ENCODE measurements at regions not wholly inside any gene's neighbourhood (a gene's known extent, or its start where the extent isn't known, plus 50 kb on each side); places are given as distances from the start of the nearest gene placed in this dataset.
"Not testable (repeated sequence)": the region's sequence is repeated elsewhere in the genome, so short reads cannot be mapped to it uniquely, and the experiment has no call there.

DNA sequence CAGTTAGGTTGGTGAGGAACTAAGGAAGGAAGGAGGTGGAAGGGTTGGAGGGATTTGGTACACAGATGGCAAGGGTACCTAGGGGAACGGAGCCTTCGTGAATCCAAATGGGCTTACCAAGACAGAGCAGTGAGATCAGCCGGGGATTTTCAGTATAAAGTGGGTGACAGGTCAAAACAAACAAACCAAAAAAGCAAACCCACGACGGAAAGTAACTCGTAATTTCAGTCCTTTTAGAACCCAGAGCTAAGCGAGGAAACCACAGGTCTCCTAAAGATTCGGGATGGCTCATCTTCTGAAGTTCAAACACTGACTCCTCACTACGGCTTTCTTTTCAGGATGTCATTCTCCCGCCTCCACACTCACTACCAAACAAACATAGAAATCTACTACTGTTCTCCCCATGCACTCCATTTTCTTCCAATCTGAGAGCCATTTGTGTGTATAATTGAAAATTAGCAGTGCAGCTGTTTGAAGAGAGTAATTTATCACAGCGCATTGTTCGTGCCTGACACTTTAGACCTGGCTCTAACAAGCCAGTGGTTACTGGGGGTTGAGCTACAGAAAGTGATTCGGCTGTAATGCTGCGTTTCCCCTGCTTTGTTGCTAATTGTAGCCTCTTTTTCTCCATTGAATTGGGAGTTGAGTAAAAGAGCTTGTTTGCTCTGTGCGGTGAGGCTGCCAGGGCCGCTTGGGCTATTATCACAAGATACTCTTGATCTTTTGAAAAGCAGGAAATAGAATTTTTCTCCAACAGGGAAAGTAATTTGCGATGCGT is 64.7 kb upstream of the CCDC39 start:
- no peak for DNase-seq

DNA sequence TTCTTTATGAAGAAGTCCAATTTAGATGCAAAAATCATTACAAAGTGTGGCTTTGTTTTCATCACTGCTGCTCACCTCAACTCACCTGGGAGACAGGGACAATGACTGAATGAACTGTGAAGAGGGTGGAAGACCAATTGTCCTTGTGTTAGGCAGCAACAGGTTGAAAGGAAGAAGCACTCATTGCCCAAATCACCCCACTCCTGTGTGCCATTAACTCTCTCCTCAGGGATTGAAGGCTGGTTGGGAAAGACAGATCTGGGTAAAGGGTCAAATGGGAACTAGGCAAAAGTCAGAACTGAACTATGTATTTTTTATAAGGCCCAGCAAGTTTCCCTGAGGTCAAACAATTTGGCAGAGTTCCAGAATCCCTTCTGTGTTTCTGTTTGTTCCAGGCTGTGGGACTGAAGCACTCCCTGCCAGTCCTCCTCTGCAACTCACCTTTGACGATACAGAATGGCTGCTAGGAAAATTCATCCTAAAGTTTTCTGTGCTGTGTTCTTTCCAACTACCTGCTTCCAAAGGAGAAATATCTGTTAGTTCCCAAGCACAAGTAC is 68.6 kb upstream of the CCDC39 start:
- no peak for DNase-seq

DNA sequence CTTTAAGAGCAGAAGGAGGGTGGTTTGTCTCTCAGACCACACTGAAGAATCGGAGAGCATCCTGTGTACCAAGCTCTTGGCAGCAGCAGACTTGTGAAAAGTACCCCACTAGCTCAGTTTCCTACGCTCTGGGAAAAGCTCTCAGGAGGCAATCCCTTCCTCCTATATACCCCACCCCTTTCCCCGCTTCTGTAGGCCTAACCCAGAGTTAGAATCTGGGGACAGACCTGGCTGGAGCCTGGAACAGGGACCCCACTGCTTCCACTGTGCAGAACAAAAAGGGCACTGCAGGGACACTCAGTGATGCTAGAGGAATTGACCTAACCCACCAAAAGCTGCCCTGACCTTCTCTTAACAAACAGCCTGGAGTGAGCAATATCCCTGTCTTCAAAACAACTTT is 70.0 kb upstream of the CCDC39 start:
- no peak for DNase-seq

DNA sequence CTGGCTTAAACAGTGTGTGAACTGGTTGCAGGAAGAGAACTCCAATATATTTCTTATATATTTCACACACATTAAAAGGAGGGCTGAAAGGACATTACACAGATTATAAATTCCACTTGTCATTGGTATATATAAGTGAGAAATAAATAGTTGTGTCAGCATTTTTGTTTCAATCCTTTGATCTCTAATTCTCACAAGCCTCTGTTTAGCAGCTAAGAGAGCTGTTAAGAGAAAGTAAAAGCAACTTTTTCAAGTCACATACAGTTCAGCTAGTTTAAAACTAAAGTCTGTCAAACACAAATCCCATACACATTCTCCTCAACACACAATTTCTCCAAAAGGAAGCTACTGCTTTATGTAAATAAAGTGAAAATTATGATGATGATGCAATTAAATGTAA is 70.5 kb upstream of the CCDC39 start:
- DNase-seq = no peak

DNA sequence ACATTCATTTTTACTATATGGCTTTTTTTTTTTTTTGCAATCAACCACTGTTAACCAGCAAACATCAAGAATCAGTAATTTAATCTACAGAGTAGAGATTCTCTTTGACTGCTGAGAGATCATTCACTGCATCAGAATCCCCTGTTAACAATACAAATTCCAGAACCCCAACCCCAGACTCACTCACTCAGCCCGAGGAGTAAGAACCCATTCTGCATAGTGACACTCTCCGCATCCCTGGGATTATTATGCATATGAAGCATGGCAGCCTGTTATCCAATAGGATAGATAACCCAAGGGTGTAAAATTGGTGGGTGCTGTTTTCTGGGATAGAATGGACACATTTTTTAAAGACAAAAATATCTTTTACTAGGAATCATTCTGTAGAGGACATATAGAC is 76.3 kb upstream of the CCDC39 start:
- no peak for DNase-seq

DNA sequence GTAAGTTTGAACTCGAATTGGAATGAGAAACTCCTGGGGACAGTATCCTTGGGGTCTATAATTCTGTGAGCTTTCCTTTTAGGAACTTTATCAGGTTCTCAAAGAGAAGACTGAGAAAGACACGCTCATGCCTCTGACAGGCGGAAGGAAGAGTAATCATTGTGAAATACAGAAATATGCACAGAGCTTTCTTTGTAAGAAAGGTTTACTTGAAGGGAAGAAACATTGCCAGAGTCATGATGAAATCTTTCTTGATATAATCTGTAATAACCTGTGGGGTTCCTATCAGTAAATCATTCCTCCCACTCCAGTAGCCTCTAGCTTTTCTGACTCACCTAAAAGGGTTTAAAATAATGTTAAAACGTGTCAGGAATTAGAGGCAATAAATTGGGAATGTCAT is 83.6 kb upstream of the CCDC39 start:
- no peak for DNase-seq

DNA sequence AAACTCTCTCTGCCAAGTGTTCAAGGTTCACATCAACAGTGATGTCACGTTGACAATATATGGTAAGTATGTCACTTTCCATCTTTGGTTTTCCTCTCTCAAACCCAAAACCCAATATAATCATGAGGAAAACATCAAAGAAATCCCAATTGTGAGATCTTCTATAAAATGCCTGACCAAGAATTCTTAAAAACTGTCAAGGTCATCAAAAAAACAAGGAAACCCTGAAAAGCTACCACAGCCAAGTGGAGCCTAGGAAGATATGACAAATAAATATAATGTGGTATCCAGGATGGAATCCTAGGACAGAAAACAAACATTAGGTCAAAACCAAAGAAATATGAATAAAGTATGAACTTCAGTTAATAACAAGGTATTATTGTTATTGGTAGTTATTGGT is 85.2 kb upstream of the CCDC39 start:
- no peak for DNase-seq

DNA sequence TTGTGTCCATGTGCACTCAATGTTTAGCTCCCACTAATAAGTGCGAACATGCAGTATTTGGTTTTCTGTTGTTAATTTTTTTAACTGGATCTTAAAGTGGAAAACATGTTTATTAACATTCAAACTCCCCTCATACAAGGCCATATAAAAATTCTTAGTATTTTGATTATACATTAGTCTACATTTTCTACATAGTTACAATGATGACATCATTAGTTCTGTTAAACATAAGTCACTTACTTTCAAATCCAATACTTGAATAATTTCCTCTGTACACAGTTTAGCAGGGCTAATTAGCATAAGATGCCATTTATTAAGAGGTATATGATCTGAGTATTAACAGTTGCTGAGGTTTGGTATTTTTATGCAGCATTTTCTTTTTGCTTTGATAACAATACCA is 91.3 kb upstream of the CCDC39 start:
- no peak for DNase-seq

DNA sequence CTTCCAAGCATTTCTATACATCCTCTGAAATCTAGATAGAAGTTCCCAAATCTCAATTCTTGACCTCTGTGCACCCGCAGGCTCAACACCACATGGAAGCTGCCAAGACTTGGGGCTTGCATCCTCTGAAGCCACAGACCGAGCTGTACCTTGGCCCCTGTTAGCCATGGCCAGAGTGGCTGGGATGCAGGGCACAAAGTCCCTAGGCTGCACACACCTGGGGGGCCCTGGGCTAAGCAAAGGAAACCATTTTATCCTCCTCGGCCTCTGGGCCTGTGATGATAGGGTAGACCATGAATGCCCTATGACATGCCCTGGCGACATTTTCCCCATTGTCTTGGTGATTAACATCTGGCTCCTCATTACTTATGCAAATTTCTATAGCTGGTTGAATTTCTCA is 97.1 kb upstream of the CCDC39 start:
- DNase-seq = no peak

DNA sequence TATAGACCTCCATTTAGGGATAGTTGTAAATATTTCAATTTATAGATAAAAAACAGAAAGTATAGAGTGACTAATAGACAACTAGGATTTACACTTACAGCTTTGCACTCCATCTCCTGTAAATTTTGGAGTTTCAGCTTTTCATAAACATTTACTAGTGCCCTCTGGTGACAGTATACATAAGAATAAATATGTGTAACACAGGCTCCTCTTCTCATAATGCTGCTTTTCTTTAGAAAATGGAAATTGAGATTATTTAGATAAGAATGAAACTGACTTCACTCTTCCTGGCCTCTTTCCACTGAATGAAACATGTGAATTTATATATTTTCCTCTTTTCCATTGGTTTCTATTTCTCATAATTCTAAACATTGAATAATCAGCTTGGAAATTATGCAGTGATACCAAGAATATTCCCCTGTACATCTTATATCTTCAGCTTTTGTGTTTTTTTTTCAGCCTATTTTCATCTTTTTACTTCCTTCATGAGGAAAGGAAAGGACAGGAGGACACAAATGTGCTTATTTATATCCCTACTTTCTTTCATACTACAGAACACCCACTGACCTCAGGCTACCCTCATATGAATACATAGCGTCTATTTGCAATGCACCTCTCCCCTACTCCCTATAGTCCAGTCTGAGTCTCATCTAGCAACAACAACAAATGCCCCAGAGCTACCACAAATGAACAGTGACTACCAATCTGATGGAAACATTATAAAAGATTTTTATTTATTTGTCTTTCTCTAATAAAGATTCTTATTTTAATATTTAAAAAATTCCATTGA is 103.1 kb upstream of the CCDC39 start:
- DNase-seq = no peak

DNA sequence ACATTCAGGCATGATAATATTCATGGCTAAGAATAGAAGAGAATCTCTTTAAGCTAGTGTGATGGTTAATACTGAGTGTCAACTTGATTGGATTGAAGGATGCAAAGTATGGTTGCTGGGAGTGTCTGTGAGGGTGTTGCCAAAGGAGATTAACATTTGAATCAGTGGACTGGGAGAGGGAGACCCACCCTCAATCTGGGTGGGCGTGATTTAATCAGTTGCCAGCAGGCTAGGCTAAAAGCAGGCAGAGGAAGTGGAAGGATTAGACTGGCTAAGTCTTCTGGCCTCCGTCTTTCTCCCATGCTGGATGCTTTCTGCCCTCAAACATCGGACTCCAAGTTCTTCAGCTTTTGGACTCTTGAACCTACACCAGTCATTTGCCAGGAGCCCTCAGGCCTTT is 106.9 kb upstream of the CCDC39 start:
- DNase-seq = not testable (repeated sequence)

DNA sequence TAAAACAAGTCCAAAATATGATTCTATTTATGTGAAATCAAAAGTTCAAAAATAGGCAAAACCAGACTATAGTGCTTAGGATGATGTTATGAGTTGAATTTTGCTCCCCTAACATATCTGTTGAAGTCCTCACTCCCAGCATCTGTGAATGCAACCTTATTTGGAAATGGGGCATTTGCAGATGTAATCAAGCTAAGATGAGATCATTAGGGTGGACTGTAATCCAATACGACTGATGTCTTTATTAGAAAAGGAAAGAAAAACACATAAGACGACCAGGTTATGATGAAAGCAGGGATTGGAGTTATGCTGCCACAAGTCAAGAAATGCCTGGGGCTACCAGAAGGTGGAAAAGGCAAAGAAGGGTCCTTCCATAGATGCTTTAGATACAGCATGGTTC is 110.5 kb upstream of the CCDC39 start:
- no peak for DNase-seq

DNA sequence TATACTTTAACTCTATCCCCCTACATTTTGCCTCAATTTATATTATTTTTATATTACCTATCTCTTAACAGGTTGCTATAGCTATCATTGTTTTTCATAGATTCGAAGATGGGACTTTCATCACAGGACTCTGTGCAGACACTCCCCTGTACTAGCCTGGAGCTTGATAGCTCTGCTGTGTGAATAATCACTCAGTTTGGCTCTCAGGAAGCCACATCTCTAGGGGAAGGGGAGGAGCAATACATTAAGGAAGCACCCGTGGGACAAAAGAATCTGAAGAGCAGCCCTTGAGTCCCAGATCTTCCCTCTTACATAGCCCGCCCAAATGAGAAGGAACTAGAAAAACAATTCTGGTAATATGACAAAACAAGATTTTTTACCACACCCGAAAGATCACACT is 114.3 kb upstream of the FXR1 start:
- no peak for DNase-seq

DNA sequence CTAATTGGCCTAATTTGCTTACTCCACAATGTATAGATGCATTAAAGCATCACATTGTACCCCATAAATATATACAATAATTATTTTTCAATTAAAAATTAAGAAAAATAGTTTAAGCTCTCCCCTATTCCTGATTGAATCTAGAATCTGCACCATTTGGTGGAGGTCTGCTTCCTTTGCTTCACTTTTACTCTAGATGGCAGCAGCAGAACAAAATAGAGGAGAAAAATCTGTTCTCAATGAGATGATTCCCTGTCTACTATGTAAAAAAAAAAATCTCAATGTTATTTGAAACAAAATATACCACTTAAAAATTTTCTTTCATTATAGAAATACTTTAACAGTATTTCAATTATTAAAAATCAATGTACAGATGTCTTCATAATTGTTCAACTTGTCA is 109.6 kb upstream of the FXR1 start:
- peak in 2 of 4 experiments; percentile 1 to 2 for DNase-seq

DNA sequence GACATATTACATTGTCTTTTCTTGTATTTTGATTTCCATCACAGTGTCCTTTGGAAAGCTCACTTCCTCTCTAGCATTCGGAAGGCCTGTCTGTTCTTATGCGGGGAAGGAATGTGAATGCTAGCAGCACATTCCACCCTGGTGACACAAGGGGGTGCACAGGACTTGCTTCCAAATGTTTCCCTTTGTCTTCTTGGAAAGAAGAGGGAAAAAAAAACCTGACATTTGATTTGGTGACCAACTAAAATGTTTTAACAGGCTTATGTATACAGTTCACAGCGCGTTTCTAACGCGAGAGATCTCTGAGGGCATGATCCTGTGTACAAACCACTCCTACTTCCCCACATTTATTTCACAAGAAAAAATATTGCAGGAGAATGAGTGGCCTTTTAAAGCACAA is 107.6 kb upstream of the FXR1 start:
- DNase-seq = no peak

DNA sequence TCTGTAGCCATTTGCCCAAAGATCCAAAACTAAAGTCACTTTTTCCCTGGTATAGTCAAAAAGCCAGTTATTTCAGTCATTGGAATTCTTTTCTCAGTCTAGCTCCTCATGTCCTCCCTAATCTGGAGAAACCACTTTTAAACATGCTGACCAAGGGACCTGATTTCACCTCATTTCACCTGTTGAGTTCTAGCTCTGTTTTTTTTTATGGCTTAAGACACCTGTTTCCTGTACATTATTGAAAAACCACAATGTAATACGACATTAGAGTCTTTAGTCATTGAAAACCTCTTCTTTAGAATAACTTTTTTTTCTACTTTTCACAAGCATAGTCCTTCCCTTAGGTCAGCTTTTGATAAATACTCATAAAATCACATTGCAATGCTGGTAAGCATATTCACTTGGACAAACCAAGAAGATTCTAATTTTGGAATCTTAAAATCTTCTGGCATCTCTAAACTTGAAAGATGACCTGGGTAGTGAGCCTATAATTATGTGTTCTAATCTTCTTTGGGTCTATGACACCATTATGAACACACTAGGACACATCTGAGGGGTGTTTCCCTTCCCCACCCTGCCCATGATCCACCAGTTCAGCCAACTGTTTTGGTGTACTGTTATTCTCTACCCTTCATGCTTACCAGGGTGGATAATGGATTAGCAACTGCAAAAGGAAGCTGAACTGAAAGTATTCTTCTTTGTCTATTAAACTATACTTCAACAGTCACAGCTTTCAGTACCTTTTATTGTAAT is 103.5 kb upstream of the FXR1 start:
- DNase-seq = no peak

DNA sequence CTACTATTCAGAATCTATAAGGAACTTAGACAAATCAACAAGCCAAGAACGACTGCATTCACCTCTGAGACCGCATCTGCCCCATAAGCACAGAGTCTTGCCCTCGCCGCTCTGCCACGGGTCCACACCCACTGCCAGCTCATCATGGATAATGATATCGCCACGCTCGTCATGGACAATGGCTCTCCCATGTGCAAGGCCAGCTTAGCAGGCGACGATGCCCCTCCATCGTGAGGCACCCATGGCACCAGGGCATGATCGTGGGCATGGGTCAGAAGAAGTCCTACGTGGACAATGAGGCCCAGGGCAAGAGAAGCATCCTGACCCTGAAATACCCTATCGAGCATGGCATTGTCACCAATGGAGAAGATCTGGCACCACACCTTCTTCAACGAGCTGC is 92.1 kb upstream of the FXR1 start:
- no peak for DNase-seq

DNA sequence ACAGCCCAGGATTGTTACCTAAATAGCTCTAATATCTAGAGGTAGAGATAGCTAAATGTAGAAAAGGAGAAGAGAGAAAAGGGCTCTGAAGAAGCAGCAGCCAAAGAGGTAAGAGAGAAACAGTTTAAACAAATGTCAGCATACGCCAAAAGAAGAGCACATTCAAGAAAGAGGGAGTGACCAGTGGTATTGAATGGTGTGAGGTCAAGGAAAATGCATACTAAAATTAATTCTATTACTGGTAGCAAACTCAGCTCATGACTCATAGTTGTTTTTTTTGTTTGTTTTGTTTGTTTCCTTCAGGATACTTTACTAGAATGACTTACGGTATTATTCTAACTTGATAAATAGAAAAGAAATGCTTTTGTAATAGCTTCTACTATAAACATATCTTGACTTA is 86.5 kb upstream of the FXR1 start:
- DNase-seq = no peak

DNA sequence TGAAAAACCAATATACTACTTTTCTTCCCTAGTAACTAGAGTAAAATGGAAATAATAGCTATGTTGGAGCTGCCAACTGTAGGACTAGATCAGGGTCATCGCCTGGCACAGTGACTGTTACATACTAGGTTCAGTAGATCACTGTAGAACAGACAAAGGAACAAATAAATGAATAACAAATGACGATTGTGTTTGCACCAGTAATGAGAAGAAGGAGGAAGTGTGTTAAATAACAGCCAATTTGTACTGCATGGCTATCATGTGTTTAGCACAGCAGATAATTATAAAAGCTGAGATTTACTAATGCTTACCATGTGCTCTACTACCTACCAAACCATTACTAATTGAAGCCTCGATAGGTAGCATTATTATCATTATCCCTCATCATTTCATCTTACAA is 85.3 kb upstream of the FXR1 start:
- no peak for DNase-seq

DNA sequence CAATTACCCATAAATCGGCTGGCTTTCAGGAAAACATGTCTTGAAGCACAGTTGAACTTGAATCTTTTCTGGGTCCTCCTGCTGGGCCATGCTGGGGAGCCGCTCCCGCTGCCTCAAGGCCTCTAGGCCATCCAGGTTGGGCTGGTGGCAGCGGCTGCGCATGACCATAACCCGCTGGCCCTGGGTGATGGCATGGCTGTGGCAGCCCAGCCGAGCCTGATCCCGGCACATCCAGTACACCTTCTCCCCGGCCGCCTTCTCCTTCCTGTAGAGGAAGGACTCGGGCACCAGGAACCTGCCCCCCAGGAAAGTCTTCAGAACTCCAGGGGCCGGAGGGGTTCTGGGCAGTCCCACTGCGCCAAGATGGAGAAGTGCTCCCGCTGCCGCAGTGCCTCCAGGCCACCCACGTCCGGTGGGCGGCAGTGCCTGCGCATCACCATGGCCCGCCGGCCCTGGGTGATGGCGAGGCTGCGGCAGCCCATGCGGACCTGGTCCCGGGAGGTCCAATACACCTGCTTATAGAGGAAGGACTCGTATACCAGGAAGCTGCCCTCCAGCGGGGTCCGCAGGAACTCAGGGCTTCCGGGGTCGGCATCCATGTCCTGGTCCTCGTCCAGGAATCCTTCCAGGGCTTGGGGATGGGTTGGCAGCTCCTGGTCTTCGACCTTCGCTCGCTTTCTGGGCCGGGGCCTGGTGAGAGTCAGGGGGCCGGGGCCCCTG is 84.3 kb upstream of the FXR1 start:
- DNase-seq = no peak

DNA sequence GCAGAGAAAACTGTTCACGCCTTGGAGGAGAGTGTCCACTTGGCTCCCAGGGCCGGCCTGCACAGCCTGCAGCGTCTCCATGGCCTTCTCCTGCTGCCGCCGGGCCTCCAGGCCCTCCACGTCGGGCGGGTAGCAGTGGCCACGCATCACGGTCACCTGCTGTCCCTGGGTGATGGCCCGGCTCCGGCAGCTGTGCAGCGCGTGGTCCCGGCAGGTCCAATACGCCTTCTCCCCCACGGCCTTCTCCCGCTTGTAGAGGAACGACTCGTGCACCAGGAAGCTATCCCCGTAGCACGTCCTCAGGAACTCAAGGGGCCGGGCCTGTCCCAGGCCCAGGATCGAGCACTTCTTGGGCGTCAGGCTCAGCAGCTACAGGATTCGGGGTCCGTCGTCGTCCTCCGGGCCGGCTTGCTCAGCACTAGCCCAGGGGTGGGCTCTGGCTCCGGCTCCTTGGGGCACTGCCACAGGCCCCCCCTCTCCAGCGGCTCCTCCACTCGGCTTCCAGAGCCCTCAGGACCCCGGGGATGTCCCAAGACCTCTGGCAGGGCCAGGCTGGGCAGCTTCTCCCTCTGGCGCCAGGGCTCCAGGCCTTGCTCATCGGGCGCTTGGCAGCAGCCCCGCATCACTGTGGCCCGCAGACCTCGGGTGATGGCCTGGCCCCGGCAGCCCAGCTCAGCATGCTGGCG is 83.6 kb upstream of the FXR1 start:
- DNase-seq = no peak

All from suppressor macrophage (primary cell).